ENCODE measurements at regions not wholly inside any gene's neighbourhood (a gene's known extent, or its start where the extent isn't known, plus 50 kb on each side); places are given as distances from the start of the nearest gene placed in this dataset.

DNA sequence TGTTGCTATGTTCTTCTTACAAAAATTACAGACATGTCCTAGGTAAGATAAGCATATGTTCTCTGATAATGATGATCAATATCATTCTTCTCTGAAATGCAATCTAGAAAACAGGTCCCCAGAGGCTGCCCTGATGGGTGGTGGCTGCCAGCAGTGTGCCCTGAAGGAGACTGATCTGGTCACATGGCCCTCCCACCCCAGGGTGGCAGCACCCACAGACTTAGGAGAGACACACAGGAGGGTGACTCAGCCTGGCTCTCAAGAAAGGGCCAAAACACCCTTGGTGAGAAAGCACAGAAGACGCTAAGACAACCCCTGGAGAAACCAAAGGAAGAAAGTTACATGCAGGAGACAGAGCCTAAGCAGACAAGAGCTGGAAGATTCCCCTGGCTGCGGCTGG is 203.7 kb downstream of the TJP1 start:
- DNase-seq (ENCODE audit: low read depth in 1 of 2, low spot score in 1 of 2), result no peak
- POLR2A ChIA-PET, result no interaction called here
- FAIRE-seq, result no peak
- WGBS (ENCODE audit: missing lambda C conversion rate), result 74% methylated on average over 2 of the region's 2 CpGs
- TF ChIP-seq GATA3 (IDR thresholded peaks at IDR 0.05; ENCODE audit: borderline replicate concordance), result no peak
- no peak for TF ChIP-seq JUN (IDR thresholded peaks at IDR 0.05)
- TF ChIP-seq MAZ (IDR thresholded peaks at IDR 0.05; ENCODE audit: borderline replicate concordance, low read depth, low read length), result no peak
- TF ChIP-seq ZC3H11A (IDR thresholded peaks at IDR 0.05), result no peak
- TF ChIP-seq EP300 (IDR thresholded peaks at IDR 0.05), result no peak
- TF ChIP-seq KDM5A (IDR thresholded peaks at IDR 0.05), result no peak
- no peak for TF ChIP-seq EHF (CRISPR knock-in tag; IDR thresholded peaks at IDR 0.05)
- TF ChIP-seq ZNF302 (CRISPR knock-in tag; IDR thresholded peaks at IDR 0.05), result no peak
- TF ChIP-seq FOSL2 (IDR thresholded peaks at IDR 0.05), result no peak
- TF ChIP-seq FOSL2 (CRISPR knock-in tag; IDR thresholded peaks at IDR 0.05), result no peak
- TF ChIP-seq RARB (CRISPR knock-in tag; IDR thresholded peaks at IDR 0.05), result no peak
- TF ChIP-seq NFE2L2 (conservative IDR thresholded peaks at IDR 0.05; ENCODE audit: low read length), result no peak
- TF ChIP-seq MYC (IDR thresholded peaks at IDR 0.05; ENCODE audit: borderline replicate concordance, low read length), result no peak
- TF ChIP-seq, protein P1, sequence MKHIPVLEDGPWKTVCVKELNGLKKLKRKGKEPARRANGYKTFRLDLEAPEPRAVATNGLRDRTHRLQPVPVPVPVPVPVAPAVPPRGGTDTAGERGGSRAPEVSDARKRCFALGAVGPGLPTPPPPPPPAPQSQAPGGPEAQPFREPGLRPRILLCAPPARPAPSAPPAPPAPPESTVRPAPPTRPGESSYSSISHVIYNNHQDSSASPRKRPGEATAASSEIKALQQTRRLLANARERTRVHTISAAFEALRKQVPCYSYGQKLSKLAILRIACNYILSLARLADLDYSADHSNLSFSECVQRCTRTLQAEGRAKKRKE (CRISPR knock-in tag; IDR thresholded peaks at IDR 0.05; ENCODE audit: low read depth), result no peak
- no peak for TF ChIP-seq HOXB5 (CRISPR knock-in tag; IDR thresholded peaks at IDR 0.05)
- TF ChIP-seq POLR2A (IDR thresholded peaks at IDR 0.05; ENCODE audit: low read length), result no peak
- TF ChIP-seq HDAC2 (IDR thresholded peaks at IDR 0.05), result no peak
- TF ChIP-seq CBX2 (IDR thresholded peaks at IDR 0.05; ENCODE audit: borderline replicate concordance, low read depth), result no peak
- TF ChIP-seq, protein P2, sequence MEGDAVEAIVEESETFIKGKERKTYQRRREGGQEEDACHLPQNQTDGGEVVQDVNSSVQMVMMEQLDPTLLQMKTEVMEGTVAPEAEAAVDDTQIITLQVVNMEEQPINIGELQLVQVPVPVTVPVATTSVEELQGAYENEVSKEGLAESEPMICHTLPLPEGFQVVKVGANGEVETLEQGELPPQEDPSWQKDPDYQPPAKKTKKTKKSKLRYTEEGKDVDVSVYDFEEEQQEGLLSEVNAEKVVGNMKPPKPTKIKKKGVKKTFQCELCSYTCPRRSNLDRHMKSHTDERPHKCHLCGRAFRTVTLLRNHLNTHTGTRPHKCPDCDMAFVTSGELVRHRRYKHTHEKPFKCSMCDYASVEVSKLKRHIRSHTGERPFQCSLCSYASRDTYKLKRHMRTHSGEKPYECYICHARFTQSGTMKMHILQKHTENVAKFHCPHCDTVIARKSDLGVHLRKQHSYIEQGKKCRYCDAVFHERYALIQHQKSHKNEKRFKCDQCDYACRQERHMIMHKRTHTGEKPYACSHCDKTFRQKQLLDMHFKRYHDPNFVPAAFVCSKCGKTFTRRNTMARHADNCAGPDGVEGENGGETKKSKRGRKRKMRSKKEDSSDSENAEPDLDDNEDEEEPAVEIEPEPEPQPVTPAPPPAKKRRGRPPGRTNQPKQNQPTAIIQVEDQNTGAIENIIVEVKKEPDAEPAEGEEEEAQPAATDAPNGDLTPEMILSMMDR (IDR thresholded peaks at IDR 0.05), result no peak
- Histone ChIP-seq H3K9me3 (no peaks in the 10 kb centered on the region), H3K4me2 (no peak overlapping the region), H3K27ac (no peak overlapping the region), H3K4me3 (no peak overlapping the region), H3K4me1 (no peaks in the 10 kb centered on the region)
- CTCF ChIA-PET, result no interaction called here
- no peak for ATAC-seq

DNA sequence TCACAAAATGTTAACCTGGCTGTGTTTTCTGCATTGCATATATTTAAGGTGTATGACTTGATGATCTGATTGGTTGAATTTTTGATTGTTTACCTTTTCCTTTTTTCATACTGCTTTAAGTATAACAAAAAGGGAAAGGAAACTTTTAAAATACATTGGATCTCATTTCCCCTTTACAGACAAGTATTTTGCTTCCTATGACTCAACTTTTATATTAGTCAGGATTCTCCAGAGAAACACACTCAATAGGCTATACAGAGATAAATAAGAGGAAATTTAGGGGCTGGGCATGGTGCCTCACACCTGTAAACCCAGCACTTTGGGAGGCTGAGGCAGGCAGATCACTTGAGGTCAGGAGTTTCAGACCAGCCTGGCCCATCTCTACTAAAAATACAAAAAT is 205.8 kb downstream of the TJP1 start:
- POLR2A ChIA-PET, result no interaction called here
- TF ChIP-seq, protein P3, sequence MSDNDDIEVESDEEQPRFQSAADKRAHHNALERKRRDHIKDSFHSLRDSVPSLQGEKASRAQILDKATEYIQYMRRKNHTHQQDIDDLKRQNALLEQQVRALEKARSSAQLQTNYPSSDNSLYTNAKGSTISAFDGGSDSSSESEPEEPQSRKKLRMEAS (IDR thresholded peaks at IDR 0.05), result no peak
- TF ChIP-seq, protein P4, sequence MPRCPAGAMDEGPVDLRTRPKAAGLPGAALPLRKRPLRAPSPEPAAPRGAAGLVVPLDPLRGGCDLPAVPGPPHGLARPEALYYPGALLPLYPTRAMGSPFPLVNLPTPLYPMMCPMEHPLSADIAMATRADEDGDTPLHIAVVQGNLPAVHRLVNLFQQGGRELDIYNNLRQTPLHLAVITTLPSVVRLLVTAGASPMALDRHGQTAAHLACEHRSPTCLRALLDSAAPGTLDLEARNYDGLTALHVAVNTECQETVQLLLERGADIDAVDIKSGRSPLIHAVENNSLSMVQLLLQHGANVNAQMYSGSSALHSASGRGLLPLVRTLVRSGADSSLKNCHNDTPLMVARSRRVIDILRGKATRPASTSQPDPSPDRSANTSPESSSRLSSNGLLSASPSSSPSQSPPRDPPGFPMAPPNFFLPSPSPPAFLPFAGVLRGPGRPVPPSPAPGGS (IDR thresholded peaks at IDR 0.05), result no peak
- TF ChIP-seq, protein P5, sequence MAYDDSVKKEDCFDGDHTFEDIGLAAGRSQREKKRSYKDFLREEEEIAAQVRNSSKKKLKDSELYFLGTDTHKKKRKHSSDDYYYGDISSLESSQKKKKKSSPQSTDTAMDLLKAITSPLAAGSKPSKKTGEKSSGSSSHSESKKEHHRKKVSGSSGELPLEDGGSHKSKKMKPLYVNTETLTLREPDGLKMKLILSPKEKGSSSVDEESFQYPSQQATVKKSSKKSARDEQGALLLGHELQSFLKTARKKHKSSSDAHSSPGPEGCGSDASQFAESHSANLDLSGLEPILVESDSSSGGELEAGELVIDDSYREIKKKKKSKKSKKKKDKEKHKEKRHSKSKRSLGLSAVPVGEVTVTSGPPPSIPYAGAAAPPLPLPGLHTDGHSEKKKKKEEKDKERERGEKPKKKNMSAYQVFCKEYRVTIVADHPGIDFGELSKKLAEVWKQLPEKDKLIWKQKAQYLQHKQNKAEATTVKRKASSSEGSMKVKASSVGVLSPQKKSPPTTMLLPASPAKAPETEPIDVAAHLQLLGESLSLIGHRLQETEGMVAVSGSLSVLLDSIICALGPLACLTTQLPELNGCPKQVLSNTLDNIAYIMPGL (CRISPR knock-in tag; IDR thresholded peaks at IDR 0.05; ENCODE audit: borderline replicate concordance), result no peak
- TF ChIP-seq, protein P6, sequence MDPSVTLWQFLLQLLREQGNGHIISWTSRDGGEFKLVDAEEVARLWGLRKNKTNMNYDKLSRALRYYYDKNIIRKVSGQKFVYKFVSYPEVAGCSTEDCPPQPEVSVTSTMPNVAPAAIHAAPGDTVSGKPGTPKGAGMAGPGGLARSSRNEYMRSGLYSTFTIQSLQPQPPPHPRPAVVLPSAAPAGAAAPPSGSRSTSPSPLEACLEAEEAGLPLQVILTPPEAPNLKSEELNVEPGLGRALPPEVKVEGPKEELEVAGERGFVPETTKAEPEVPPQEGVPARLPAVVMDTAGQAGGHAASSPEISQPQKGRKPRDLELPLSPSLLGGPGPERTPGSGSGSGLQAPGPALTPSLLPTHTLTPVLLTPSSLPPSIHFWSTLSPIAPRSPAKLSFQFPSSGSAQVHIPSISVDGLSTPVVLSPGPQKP (IDR thresholded peaks at IDR 0.05; ENCODE audit: low read depth, low read length), result no peak
- ATAC-seq, result no peak
- Histone ChIP-seq H3K4me1 (peaks cover 9% of the 10 kb centered on the region; the same call in 2 of the 3 replicates), H3K4me2 (no peak overlapping the region), H3K4me3 (no peak overlapping the region), H3K9me3 (no peaks in the 10 kb centered on the region), H3K27ac (no peak overlapping the region)
- DNase-seq (ENCODE audit: low read depth in 1 of 2, low spot score in 1 of 2), result no peak
- CTCF ChIA-PET, result interaction anchor here (0.6 to 1.6 kb wide), 4 partner anchors 13 to 459 kb away, joined by 3 to 4 read pairs (median 4); no protein-coding TSS in a partner anchor
- FAIRE-seq, result no peak
